IMR-90 (cell line): ENCODE measurements at regions not wholly inside any gene's neighbourhood (a gene's known extent, or its start where the extent isn't known, plus 50 kb on each side); places are given as distances from the start of the nearest gene placed in this dataset.

Source experiments
- ATAC-seq: fragments of 200-7000 bp; cut with Tn5 transposase; 2 replicates; pipeline ENCODE4 v1.9.1; 2020; ENCODE audit warnings: low read depth, mild to moderate bottlenecking, moderate library complexity
- BruUV-seq: library from RNA; stranded (reverse); fragments of 400-500 nt; replicated peaks from 2 replicates; lab custom pipeline; 2021; lab: Mats Ljungman, UMichigan
- CTCF ChIA-PET: fragments of 300-600 bp; formaldehyde crosslinking; extraction: SDS; loops from one replicate; lab custom pipeline; 2021; ENCODE audit warnings: antibody characterized with exemption; lab: Yijun Ruan, JAX
- POLR2A ChIA-PET: fragments of 300-600 bp; sonication (Branson Sonifier 250); formaldehyde crosslinking; loops from one replicate; lab custom pipeline; 2022; ENCODE audit warnings: antibody characterized with exemption; ENCODE audit not compliant: unreplicated experiment; lab: Charles Lee
- DNase-seq: peaks from one replicate; pipeline ENCODE4 v3.0.0; 2013
- H2AFZ ChIP-seq: replicated peaks from 2 replicates; pipeline ENCODE3; 2013; ENCODE audit warnings: low read length, mild to moderate bottlenecking; ENCODE audit not compliant: poor library complexity
- H2AK5ac ChIP-seq: 2 replicates; pipeline ENCODE4 v1.6.1; 2013; ENCODE audit warnings: low read depth, low read length, inconsistent platforms
- H2AK9ac ChIP-seq: replicated peaks from 2 replicates; pipeline ENCODE3; 2013; ENCODE audit warnings: mild to moderate bottlenecking, low read depth, low read length, moderate library complexity; ENCODE audit not compliant: poor library complexity
- H2BK120ac ChIP-seq: 2 replicates; pipeline ENCODE4 v1.6.1; 2013; ENCODE audit warnings: low read depth, low read length, inconsistent platforms
- H2BK15ac ChIP-seq: 3 replicates; pipeline ENCODE4 v1.6.1; 2013; ENCODE audit warnings: low read depth, low read length, inconsistent platforms
- H2BK20ac ChIP-seq: 2 replicates; pipeline ENCODE4 v1.6.1; 2013; ENCODE audit warnings: low read depth, mild to moderate bottlenecking, inconsistent platforms, low read length, moderate library complexity
- H2BK5ac ChIP-seq: 2 replicates; pipeline ENCODE4 v1.6.1; 2013; ENCODE audit warnings: mild to moderate bottlenecking, low read depth, low read length, inconsistent platforms; ENCODE audit not compliant: poor library complexity, severe bottlenecking
- H3K14ac ChIP-seq: replicated peaks from 2 replicates; pipeline ENCODE4 v1.6.1; 2013; ENCODE audit warnings: low read depth, low read length, inconsistent platforms
- H3K18ac ChIP-seq: 2 replicates; pipeline ENCODE4 v1.6.1; 2013; ENCODE audit warnings: low read depth, low read length, control low read depth
- H3K23ac ChIP-seq: 2 replicates; pipeline ENCODE4 v1.6.1; 2013; ENCODE audit warnings: low read depth, low read length, inconsistent platforms
- H3K27ac ChIP-seq: 2 replicates; pipeline ENCODE4 v1.5.1; 2013; ENCODE audit warnings: mild to moderate bottlenecking, control low read depth, low read length; ENCODE audit not compliant: insufficient read depth
- H3K27me3 ChIP-seq: 2 replicates; pipeline ENCODE4 v1.6.1; 2013; ENCODE audit warnings: low read length; ENCODE audit not compliant: control insufficient read depth, insufficient read depth
- H3K36me3 ChIP-seq: 2 replicates; pipeline ENCODE4 v1.6.1; 2013; ENCODE audit warnings: low read length, mixed read lengths; ENCODE audit not compliant: control insufficient read depth, insufficient read depth
- H3K4ac ChIP-seq: 2 replicates; pipeline ENCODE4 v1.6.1; 2013; ENCODE audit warnings: low read depth, low read length, inconsistent platforms
- H3K4me1 ChIP-seq: 2 replicates; pipeline ENCODE4 v1.6.1; 2013; ENCODE audit warnings: low read length, mixed read lengths; ENCODE audit not compliant: control insufficient read depth, insufficient read depth
- H3K4me2 ChIP-seq: 2 replicates; pipeline ENCODE4 v1.6.1; 2013; ENCODE audit warnings: low read depth, mild to moderate bottlenecking, control low read depth, low read length, moderate library complexity
- H3K4me3 ChIP-seq: 2 replicates; pipeline ENCODE4 v1.5.1; 2013; ENCODE audit warnings: low read depth, mild to moderate bottlenecking, control low read depth, low read length, moderate library complexity; ENCODE audit not compliant: insufficient read depth
- H3K56ac ChIP-seq: 2 replicates; pipeline ENCODE4 v1.6.1; 2013; ENCODE audit warnings: low read length, inconsistent platforms; ENCODE audit not compliant: insufficient read depth; ENCODE audit errors: extremely low read depth
- H3K79me1 ChIP-seq, 2 experiments: 2 replicates each; pipeline ENCODE4 v1.6.1; 2013; ENCODE audit warnings: low read length in 2 of 2, inconsistent platforms in 1 of 2, low read depth in 1 of 2
- H3K9ac ChIP-seq: 2 replicates; pipeline ENCODE4 v1.6.1; 2013; ENCODE audit warnings: low read depth, low read length, control low read depth
- H3K9me1 ChIP-seq: 2 replicates; pipeline ENCODE4 v1.6.1; 2013; ENCODE audit warnings: low read length, inconsistent platforms; ENCODE audit not compliant: insufficient read depth
- H3K9me3 ChIP-seq: 2 replicates; pipeline ENCODE4 v1.6.1; 2013; ENCODE audit warnings: low read length; ENCODE audit not compliant: control insufficient read depth, insufficient read depth
- H4K20me1 ChIP-seq: 2 replicates; pipeline ENCODE4 v1.6.1; 2013; ENCODE audit warnings: low read length, inconsistent platforms; ENCODE audit not compliant: insufficient read depth
- H4K5ac ChIP-seq: 2 replicates; pipeline ENCODE4 v1.6.1; 2013; ENCODE audit warnings: mild to moderate bottlenecking, low read depth, low read length, control low read depth
- H4K8ac ChIP-seq, 2 experiments: 2 replicates each; pipeline ENCODE4 v1.6.1; 2013; ENCODE audit warnings: low read depth in 2 of 2, low read length in 2 of 2, control low read depth in 1 of 2, inconsistent platforms in 1 of 2
- H4K91ac ChIP-seq: 2 replicates; pipeline ENCODE4 v1.6.1; 2013; ENCODE audit warnings: low read depth, low read length, inconsistent platforms; ENCODE audit not compliant: insufficient read depth
- CEBPB ChIP-seq: IDR thresholded peaks from 2 replicates; pipeline ENCODE4 v1.6.1; 2012; ENCODE audit warnings: low read depth, low read length, improper control_type of control experiment
- CHD1 ChIP-seq: IDR thresholded peaks from 2 replicates; pipeline ENCODE4 v1.6.1; 2012; ENCODE audit warnings: low read depth, low read length, improper control_type of control experiment
- FOS ChIP-seq: fragments of 150-350 bp; IDR thresholded peaks from 2 replicates; pipeline ENCODE4 v1.6.1; 2016; ENCODE audit warnings: low read depth, low read length
- MAFK ChIP-seq: IDR thresholded peaks from 2 replicates; pipeline ENCODE4 v1.6.1; 2012; ENCODE audit warnings: low read depth, low read length, improper control_type of control experiment
- NFE2L2 ChIP-seq: fragments of 150-350 bp; IDR thresholded peaks from 2 replicates; pipeline ENCODE4 v1.6.1; 2016; ENCODE audit warnings: low read depth, mild to moderate bottlenecking, low read length
- RAD21 ChIP-seq: IDR thresholded peaks from 2 replicates; pipeline ENCODE4 v1.6.1; 2012; ENCODE audit warnings: low read length, improper control_type of control experiment
- RCOR1 ChIP-seq: IDR thresholded peaks from 2 replicates; pipeline ENCODE4 v1.6.1; 2012; ENCODE audit warnings: mild to moderate bottlenecking, low read length, improper control_type of control experiment; ENCODE audit not compliant: insufficient replicate concordance
- RFX5 ChIP-seq: IDR thresholded peaks from 2 replicates; pipeline ENCODE4 v1.8.0; 2012; ENCODE audit warnings: low read depth, mild to moderate bottlenecking, low read length, moderate library complexity
- SMC3 ChIP-seq: fragments of 150-350 bp; IDR thresholded peaks from 2 replicates; pipeline ENCODE4 v1.6.1; 2016; ENCODE audit warnings: low read depth, mild to moderate bottlenecking, antibody characterized with exemption, low read length, moderate library complexity
- WGBS, 2 experiments: methylation state at CpG; one replicate each; pipeline versions ENCODE4 v1.1.5 to v1.1.7; 2013; ENCODE audit warnings: missing lambda C conversion rate in 2 of 2; ENCODE audit not compliant: insufficient read length in 1 of 2; ENCODE audit errors: extremely low coverage in 2 of 2; 5-methylcytosine and 5-hydroxymethylcytosine counted together
- dilution Hi-C: fragments of 300-500 bp; cut with HindIII; formaldehyde crosslinking; loops from one replicate; pipeline ENCODE4 v1.14.3; 2018; ENCODE audit warnings: low sequenced_read_pairs; ENCODE audit not compliant: unreplicated experiment
- in situ Hi-C: fragments of 300-500 bp; cut with MboI; formaldehyde crosslinking; loops from 3 replicates; pipeline ENCODE4 v1.14.3; 2019; ENCODE audit warnings: low sequenced_read_pairs, inconsistent platforms, mixed read lengths
- intact Hi-C: fragments of 100-400 bp; cut with micrococcal nuclease; formaldehyde crosslinking; loops from 2 replicates; pipeline ENCODE4 v1.10.0; 2022
- TF ChIP-seq, protein P1 (sequence below): fragments of 150-350 bp; IDR thresholded peaks from 2 replicates; pipeline ENCODE4 v1.6.1; 2016; ENCODE audit warnings: low read depth, mild to moderate bottlenecking, low read length, moderate library complexity, borderline replicate concordance
- TF ChIP-seq, protein P2 (sequence below): conservative IDR thresholded peaks from 2 replicates; pipeline ENCODE4 v1.5.1; 2012; ENCODE audit warnings: mild to moderate bottlenecking, low read depth, low read length, improper control_type of control experiment
- TF ChIP-seq, protein P3 (sequence below): fragments of 150-350 bp; IDR thresholded peaks from 2 replicates; pipeline ENCODE4 v1.6.1; 2017; ENCODE audit warnings: mild to moderate bottlenecking, antibody characterized with exemption, low read length, low read depth

DNA sequence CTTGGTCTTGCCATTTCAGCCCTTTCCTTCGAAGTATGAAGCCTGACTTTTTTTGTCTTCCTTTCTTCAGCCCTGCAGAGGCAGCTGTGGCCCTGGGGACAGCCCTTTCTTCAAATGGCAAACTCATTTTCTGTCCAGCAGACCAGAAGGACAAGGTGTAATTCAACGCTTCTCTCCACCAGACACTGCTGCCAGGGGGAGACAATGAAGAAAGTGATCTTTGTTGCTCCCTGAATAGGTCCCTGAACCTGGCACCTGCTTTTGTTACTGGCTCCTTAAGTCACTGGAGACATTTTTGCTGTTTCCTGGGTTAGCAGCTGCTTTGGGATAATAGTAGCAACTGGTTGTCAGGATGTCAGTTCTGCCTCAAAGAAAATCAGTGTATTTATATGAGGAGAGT, 50.8 kb upstream of the MACF1 start:
- Histone ChIP-seq H3K4me1 (peaks cover 40% of the 10 kb centered on the region), H4K91ac (peak overlapping the region; percentile 67), H2AFZ (no peak overlapping the region), H3K4me2 (no peak overlapping the region), H3K9me1 (peaks cover 38% of the 10 kb centered on the region), H2BK20ac (peak overlapping the region; percentile 90), H3K27me3 (no peaks in the 10 kb centered on the region), H2BK5ac (peak overlapping the region; percentile 89), H3K14ac (peak overlapping the region; percentile 78), H3K27ac (peak overlapping the region; percentile 48), H2AK5ac (peak overlapping the region; percentile 85), H2BK120ac (peak overlapping the region; percentile 88), H4K5ac (peak overlapping the region; percentile 7), H4K20me1 (peaks cover 18% of the 10 kb centered on the region), H3K9me3 (no peaks in the 10 kb centered on the region), H3K36me3 (peaks cover 4% of the 10 kb centered on the region; the same call in 1 of the 2 replicates), H3K23ac (peak overlapping the region; percentile 96), H4K8ac (peak overlapping the region; percentile 53 to 79; a peak in 3 of 4 replicates), H2BK15ac (peak overlapping the region; percentile 68), H3K9ac (0 out of 2 replicates have a peak overlapping the region, but pooled peaks have one; percentile 13), H3K4me3 (no peak overlapping the region), H2AK9ac (no peak overlapping the region), H3K4ac (peak overlapping the region; percentile 95), H3K79me1 (peaks cover 36 to 78% of the 10 kb centered on the region in 2 experiments), H3K18ac (peak overlapping the region; percentile 91), H3K56ac (no peak overlapping the region)
- TF ChIP-seq SMC3 (no peak), RAD21 (no peak), RCOR1 (no peak), CEBPB (no peak), CHD1 (no peak), FOS (no peak), RFX5 (no peak), NFE2L2 (no peak), MAFK (no peak)
- TF ChIP-seq, protein P1, sequence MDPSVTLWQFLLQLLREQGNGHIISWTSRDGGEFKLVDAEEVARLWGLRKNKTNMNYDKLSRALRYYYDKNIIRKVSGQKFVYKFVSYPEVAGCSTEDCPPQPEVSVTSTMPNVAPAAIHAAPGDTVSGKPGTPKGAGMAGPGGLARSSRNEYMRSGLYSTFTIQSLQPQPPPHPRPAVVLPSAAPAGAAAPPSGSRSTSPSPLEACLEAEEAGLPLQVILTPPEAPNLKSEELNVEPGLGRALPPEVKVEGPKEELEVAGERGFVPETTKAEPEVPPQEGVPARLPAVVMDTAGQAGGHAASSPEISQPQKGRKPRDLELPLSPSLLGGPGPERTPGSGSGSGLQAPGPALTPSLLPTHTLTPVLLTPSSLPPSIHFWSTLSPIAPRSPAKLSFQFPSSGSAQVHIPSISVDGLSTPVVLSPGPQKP, result no peak
- TF ChIP-seq, protein P2, sequence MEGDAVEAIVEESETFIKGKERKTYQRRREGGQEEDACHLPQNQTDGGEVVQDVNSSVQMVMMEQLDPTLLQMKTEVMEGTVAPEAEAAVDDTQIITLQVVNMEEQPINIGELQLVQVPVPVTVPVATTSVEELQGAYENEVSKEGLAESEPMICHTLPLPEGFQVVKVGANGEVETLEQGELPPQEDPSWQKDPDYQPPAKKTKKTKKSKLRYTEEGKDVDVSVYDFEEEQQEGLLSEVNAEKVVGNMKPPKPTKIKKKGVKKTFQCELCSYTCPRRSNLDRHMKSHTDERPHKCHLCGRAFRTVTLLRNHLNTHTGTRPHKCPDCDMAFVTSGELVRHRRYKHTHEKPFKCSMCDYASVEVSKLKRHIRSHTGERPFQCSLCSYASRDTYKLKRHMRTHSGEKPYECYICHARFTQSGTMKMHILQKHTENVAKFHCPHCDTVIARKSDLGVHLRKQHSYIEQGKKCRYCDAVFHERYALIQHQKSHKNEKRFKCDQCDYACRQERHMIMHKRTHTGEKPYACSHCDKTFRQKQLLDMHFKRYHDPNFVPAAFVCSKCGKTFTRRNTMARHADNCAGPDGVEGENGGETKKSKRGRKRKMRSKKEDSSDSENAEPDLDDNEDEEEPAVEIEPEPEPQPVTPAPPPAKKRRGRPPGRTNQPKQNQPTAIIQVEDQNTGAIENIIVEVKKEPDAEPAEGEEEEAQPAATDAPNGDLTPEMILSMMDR, result no peak
- TF ChIP-seq, protein P3, sequence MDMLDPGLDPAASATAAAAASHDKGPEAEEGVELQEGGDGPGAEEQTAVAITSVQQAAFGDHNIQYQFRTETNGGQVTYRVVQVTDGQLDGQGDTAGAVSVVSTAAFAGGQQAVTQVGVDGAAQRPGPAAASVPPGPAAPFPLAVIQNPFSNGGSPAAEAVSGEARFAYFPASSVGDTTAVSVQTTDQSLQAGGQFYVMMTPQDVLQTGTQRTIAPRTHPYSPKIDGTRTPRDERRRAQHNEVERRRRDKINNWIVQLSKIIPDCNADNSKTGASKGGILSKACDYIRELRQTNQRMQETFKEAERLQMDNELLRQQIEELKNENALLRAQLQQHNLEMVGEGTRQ, result no peak
- intact Hi-C loops (no loop called here), in situ Hi-C loops (no loop called here), dilution Hi-C loops (no loop called here)
- ATAC-seq, result no peak
- POLR2A ChIA-PET, result no interaction called here
- WGBS, 2 experiments, result 71% methylated on average over 1 of the region's 2 CpGs; no CpG with 5 or more reads in 1 of the 2 experiments
- CTCF ChIA-PET, result interaction anchor here (2.1 kb wide), 1 partner anchor 38 kb away, joined by 6 read pairs; no protein-coding TSS in a partner anchor
- no peak for DNase-seq
- BruUV-seq, result no TSS peak
